ENCODE measurements at regions not wholly inside any gene's neighbourhood (a gene's known extent, or its start where the extent isn't known, plus 50 kb on each side); places are given as distances from the start of the nearest gene placed in this dataset.

DNA sequence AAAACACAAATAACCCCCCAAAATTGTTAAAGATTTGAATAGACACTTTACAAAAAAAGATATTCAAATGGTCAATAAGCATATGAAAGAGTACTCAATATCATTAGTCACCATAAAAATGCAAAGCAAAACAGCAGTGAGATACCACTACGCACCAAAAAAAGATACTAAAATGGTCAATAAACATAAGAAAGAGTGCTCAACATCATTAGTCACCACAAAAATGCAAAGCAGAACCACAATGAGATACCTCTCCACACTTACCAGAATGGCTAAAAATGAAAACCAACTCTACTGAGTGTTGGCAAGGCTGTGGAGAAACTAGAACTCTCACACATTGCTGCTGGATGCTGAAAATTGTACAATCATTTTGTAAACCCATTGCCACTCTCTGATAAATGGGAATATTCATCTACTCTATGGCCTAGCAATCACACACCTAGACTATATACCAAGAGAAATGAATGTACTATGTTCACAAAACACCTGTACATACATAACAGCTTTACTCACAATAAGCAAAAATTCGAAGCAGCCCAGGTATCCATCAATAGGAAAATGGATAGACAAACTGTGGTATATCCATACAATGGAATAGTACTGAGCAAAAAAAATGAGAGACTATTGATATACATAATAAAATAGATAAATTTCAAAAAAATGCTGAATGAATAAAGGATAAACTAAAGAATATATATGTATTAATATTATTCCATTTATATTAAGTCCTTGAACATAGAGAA, 205.0 kb upstream of the DAPK1 start:
- Histone ChIP-seq H3K27ac (no peak overlapping the region), H3K4me3 (no peak overlapping the region), H3K27me3 (no peaks in the 10 kb centered on the region), H3K9me3 (no peaks in the 10 kb centered on the region), H3K36me3 (no peaks in the 10 kb centered on the region), H3K4me1 (no peaks in the 10 kb centered on the region)
- no peak for TF ChIP-seq POLR2A (IDR thresholded peaks at IDR 0.05)
- TF ChIP-seq, protein P1, sequence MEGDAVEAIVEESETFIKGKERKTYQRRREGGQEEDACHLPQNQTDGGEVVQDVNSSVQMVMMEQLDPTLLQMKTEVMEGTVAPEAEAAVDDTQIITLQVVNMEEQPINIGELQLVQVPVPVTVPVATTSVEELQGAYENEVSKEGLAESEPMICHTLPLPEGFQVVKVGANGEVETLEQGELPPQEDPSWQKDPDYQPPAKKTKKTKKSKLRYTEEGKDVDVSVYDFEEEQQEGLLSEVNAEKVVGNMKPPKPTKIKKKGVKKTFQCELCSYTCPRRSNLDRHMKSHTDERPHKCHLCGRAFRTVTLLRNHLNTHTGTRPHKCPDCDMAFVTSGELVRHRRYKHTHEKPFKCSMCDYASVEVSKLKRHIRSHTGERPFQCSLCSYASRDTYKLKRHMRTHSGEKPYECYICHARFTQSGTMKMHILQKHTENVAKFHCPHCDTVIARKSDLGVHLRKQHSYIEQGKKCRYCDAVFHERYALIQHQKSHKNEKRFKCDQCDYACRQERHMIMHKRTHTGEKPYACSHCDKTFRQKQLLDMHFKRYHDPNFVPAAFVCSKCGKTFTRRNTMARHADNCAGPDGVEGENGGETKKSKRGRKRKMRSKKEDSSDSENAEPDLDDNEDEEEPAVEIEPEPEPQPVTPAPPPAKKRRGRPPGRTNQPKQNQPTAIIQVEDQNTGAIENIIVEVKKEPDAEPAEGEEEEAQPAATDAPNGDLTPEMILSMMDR (IDR thresholded peaks at IDR 0.05), result no peak
- intact Hi-C loops (cut with DNase I), result no loop called here
- DNase-seq, result no peak
- WGBS, 2 donors, result 42 to 68% methylated on average over 2 of the region's 2 CpGs

DNA sequence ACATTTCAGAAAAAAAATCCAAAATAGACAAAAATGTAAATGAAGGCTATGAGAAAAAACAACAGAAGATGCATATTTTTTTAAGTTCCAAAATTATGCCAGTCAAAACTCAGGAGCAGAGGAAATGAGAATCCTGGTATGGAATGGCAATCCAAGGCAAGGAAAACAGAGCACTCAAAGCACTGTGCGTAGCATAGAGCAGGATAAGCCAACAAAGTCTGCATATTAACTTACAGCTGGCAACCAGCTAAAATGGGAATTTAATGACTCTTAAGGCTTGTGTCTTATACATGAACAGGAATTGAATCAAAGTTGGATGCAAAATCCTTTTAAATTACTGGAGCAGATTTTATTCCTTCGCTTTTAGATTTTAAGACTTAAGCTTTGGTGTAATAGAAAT, 203.5 kb upstream of the DAPK1 start:
- Histone ChIP-seq H3K27ac (no peak overlapping the region), H3K36me3 (no peaks in the 10 kb centered on the region), H3K9me3 (no peaks in the 10 kb centered on the region), H3K4me1 (no peaks in the 10 kb centered on the region), H3K27me3 (no peaks in the 10 kb centered on the region), H3K4me3 (no peak overlapping the region)
- WGBS, 2 donors, result 92% methylated on average over 2 of the region's 2 CpGs
- intact Hi-C loops (cut with DNase I), result no loop called here
- no peak for TF ChIP-seq POLR2A (IDR thresholded peaks at IDR 0.05)
- no peak for DNase-seq

DNA sequence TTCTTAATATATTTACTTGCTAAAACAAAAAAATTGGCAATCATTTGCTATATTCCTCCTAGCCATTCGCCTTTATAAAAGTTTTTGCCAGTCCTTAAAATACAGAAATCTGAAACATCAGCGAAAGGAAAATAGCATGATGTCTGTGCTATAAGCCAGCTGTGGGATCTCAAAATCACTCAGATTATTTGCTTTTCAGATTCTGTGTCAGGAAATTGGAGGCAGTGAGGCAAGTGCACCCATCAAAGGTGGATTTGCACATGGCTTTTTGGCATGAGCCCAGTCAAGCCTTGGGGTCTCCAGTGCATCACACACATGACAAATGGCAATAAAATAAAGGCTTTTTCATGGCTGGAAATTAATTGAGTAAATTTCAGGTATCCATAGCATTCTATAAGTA, 196.8 kb upstream of the DAPK1 start:
- H3K4me1 ChIP-seq, result no peaks in the 10 kb centered on the region
- no peaks in the 10 kb centered on the region for H3K36me3 ChIP-seq
- no peak for DNase-seq
- no peaks in the 10 kb centered on the region for H3K9me3 ChIP-seq
- H3K27me3 ChIP-seq, result no peaks in the 10 kb centered on the region
- 62 to 92% methylated on average over 2 of the region's 2 CpGs for WGBS, 2 donors
- H3K27ac ChIP-seq, result no peak overlapping the region
- no peak for TF ChIP-seq POLR2A (IDR thresholded peaks at IDR 0.05)
- TF ChIP-seq, protein P1 (IDR thresholded peaks at IDR 0.05), result no peak
- H3K4me3 ChIP-seq, result no peak overlapping the region
- intact Hi-C loops (cut with DNase I), result no loop called here

DNA sequence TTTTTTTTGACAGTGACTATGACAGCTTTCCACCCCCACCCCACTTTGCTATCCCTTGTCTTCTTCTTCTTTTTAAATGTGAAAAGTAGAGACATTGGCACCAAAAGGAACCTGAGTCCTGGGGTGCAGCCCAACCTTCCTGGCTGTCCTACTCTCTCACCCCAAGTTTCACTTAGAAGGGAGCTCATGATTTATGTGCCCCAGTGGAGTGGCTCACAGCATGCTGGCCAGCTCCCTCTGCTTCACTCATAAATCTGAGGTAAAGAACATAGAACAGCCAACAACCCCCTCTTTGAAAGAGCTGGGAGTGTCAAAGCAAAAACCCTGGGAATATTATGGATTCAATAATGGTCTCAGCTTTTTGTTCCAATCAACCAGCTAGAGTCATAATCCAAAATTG, 196.3 kb upstream of the DAPK1 start:
- DNase-seq, result no peak
- H3K27me3 ChIP-seq, result no peaks in the 10 kb centered on the region
- intact Hi-C loops (cut with DNase I), result no loop called here
- no peaks in the 10 kb centered on the region for H3K9me3 ChIP-seq
- H3K27ac ChIP-seq, result no peak overlapping the region
- no peaks in the 10 kb centered on the region for H3K4me1 ChIP-seq
- no peak for TF ChIP-seq POLR2A (IDR thresholded peaks at IDR 0.05)
- TF ChIP-seq, protein P1 (IDR thresholded peaks at IDR 0.05), result no peak
- H3K4me3 ChIP-seq, result no peak overlapping the region
- no peaks in the 10 kb centered on the region for H3K36me3 ChIP-seq

DNA sequence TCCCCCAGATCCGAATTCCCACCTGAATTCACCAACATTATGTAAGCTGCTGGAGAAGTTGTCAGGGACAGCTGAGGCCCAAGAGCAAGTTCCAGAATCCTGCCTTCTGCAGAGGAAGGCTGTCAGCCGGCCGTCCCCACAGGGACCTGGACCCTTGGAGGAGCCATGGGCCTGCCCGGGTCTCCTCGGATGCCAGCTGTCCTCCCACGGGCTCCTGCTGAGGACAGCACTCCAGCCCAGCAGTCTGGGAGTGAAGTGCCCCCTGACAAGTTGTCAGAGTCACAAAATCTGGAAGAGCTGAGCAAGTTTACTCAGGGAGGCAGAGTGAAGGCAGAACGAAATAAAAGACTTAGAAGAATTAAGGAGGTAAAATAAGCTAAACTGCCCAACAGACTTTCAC, 192.5 kb upstream of the DAPK1 start:
- no peak for TF ChIP-seq POLR2A (IDR thresholded peaks at IDR 0.05)
- TF ChIP-seq, protein P1 (IDR thresholded peaks at IDR 0.05), result no peak
- Histone ChIP-seq H3K27ac (no peak overlapping the region), H3K36me3 (no peaks in the 10 kb centered on the region), H3K9me3 (no peaks in the 10 kb centered on the region), H3K4me3 (no peak overlapping the region), H3K4me1 (no peaks in the 10 kb centered on the region), H3K27me3 (no peaks in the 10 kb centered on the region)
- no peak for DNase-seq
- WGBS, 2 donors, result 74 to 93% methylated on average over 6 to 7 of the region's 7 CpGs
- intact Hi-C loops (cut with DNase I), result no loop called here

DNA sequence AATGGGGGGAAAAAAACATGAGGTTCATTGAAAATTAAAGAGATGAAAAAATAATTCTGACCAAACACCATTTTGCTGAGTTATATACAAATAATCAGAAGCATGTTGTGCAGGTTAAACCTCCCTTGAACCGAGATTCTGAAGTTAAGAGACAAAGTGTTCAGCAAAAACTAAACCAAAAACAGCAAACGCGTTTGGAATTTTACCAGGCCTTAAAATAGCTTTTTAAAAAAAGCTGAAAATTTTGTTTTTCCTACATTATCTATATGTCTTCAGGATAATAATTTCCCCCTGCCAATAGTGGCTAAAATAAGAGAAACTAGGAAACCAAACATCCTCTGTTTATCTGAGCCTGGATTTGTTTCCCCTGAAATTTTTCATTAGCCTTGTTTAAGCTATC, 191.7 kb upstream of the DAPK1 start:
- no peak overlapping the region for H3K4me3 ChIP-seq
- no peaks in the 10 kb centered on the region for H3K9me3 ChIP-seq
- intact Hi-C loops (cut with DNase I), result no loop called here
- no peaks in the 10 kb centered on the region for H3K36me3 ChIP-seq
- H3K27ac ChIP-seq, result no peak overlapping the region
- H3K4me1 ChIP-seq, result no peaks in the 10 kb centered on the region
- TF ChIP-seq POLR2A (IDR thresholded peaks at IDR 0.05), result no peak
- TF ChIP-seq, protein P1 (IDR thresholded peaks at IDR 0.05), result no peak
- 79 to 84% methylated on average over 3 of the region's 3 CpGs for WGBS, 2 donors
- H3K27me3 ChIP-seq, result no peaks in the 10 kb centered on the region
- no peak for DNase-seq
